ENCODE measurements at regions not wholly inside any gene's neighbourhood (a gene's known extent, or its start where the extent isn't known, plus 50 kb on each side); places are given as distances from the start of the nearest gene placed in this dataset.
"Not testable (repeated sequence)": the region's sequence is repeated elsewhere in the genome, so short reads cannot be mapped to it uniquely, and the experiment has no call there.

- no peak for DNase-seq
Measured at GRCh38 chr5:124044613-124045012, 532.6 kb downstream of the CSNK1G3 start.

- DNase-seq: no peak
Measured at GRCh38 chr5:124043456-124043855, 531.5 kb downstream of the CSNK1G3 start.

- DNase-seq: no peak
Measured at GRCh38 chr5:124040799-124041198, 528.8 kb downstream of the CSNK1G3 start.

GRCh38 chr5:124039410-124039809 lies 527.4 kb downstream of the CSNK1G3 start:
- no peak for DNase-seq

GRCh38 chr5:124036786-124037185 lies 524.8 kb downstream of the CSNK1G3 start:
- no peak for DNase-seq

GRCh38 chr5:124034963-124035362 lies 523.0 kb downstream of the CSNK1G3 start:
- no peak for DNase-seq

GRCh38 chr5:124034083-124034700 lies 522.2 kb downstream of the CSNK1G3 start:
- DNase-seq: no peak

- no peak for DNase-seq
Measured at GRCh38 chr5:124030043-124030491, 518.1 kb downstream of the CSNK1G3 start.

GRCh38 chr5:124027441-124027840 lies 515.5 kb downstream of the CSNK1G3 start:
- no peak for DNase-seq

- no peak for DNase-seq
Measured at GRCh38 chr5:124025306-124025845, 513.4 kb downstream of the CSNK1G3 start.

- no peak for DNase-seq
Measured at GRCh38 chr5:124022966-124023365, 511.0 kb downstream of the CSNK1G3 start.

- DNase-seq: no peak
Measured at GRCh38 chr5:124021776-124022175, 509.8 kb downstream of the CSNK1G3 start.

- no peak for DNase-seq
Measured at GRCh38 chr5:124021066-124021641, 509.2 kb downstream of the CSNK1G3 start.

- not testable (repeated sequence) for DNase-seq
Measured at GRCh38 chr5:124017321-124017720, 505.3 kb downstream of the CSNK1G3 start.

GRCh38 chr5:124007675-124008398 lies 495.9 kb downstream of the CSNK1G3 start:
- no peak for DNase-seq

- no peak for DNase-seq
Measured at GRCh38 chr5:124001036-124001615, 489.1 kb downstream of the CSNK1G3 start.

- DNase-seq: no peak
Measured at GRCh38 chr5:124000538-124000937, 488.6 kb downstream of the CSNK1G3 start.

GRCh38 chr5:123997462-123998215 lies 485.7 kb downstream of the CSNK1G3 start:
- DNase-seq: no peak

GRCh38 chr5:123997064-123997461 lies 485.1 kb downstream of the CSNK1G3 start:
- DNase-seq: no peak

GRCh38 chr5:123992641-123993040 lies 480.7 kb downstream of the CSNK1G3 start:
- DNase-seq: no peak

GRCh38 chr5:123987956-123988355 lies 476.0 kb downstream of the CSNK1G3 start:
- no peak for DNase-seq

- no peak for DNase-seq
Measured at GRCh38 chr5:123976379-123977033, 464.5 kb downstream of the CSNK1G3 start.

All from effector CD4-positive, alpha-beta T cell (primary cell).